PFSK-1 (cell line): ENCODE measurements at regions not wholly inside any gene's neighbourhood (a gene's known extent, or its start where the extent isn't known, plus 50 kb on each side); places are given as distances from the start of the nearest gene placed in this dataset.

Experiments used
- POLR2AphosphoS5 ChIP-seq: IDR thresholded peaks from 2 replicates; pipeline ENCODE4 v1.6.1; 2012; ENCODE audit warnings: low read depth, mild to moderate bottlenecking, control low read depth, low read length, moderate library complexity
- REST ChIP-seq, 2 experiments: IDR thresholded peaks; 2 replicates each; pipeline versions ENCODE4 v1.6.1 to v1.8.0; 2011 to 2012; ENCODE audit warnings: low read depth in 2 of 2, low read length in 2 of 2, control low read depth in 1 of 2, inconsistent platforms in 1 of 2, mild to moderate bottlenecking in 1 of 2, moderate library complexity in 1 of 2; ENCODE audit not compliant: insufficient read depth in 1 of 2
- SIN3A ChIP-seq: IDR thresholded peaks from 2 replicates; pipeline ENCODE4 v1.6.1; 2012; ENCODE audit warnings: mild to moderate bottlenecking, low read length, moderate library complexity, borderline replicate concordance; ENCODE audit not compliant: insufficient read depth
- TAF1 ChIP-seq: IDR thresholded peaks from 2 replicates; pipeline ENCODE4 v1.6.1; 2012; ENCODE audit warnings: low read length, control low read depth, borderline replicate concordance; ENCODE audit not compliant: insufficient read depth

- TF ChIP-seq REST (IDR thresholded peaks at IDR 0.05; ENCODE audit: insufficient read depth in 1 of 2, low read depth in 2 of 2, low read length in 2 of 2) (peak in 1 of 2 experiments; percentile 82; a peak in 2 of 4 replicates), TAF1 (no peak), SIN3A (no peak), POLR2AphosphoS5 (no peak)
Observed at GRCh38 chr14:97581016-97581415, 783.8 kb downstream of the VRK1 start.
